Kidney tubule cell (primary cell): ENCODE measurements at regions not wholly inside any gene's neighbourhood (a gene's known extent, or its start where the extent isn't known, plus 50 kb on each side); places are given as distances from the start of the nearest gene placed in this dataset.

Experiments
- DNase-seq: peaks from one replicate; pipeline ENCODE4 v3.0.0-alpha.2; 2018; ENCODE audit warnings: low spot score

- no peak for DNase-seq
Measured at GRCh38 chr13:31929031-31929770, 102.4 kb upstream of the FRY start.

- DNase-seq: no peak
Measured at GRCh38 chr13:31930490-31930889, 101.1 kb upstream of the FRY start.

GRCh38 chr13:31930901-31931522 lies 100.6 kb upstream of the FRY start:
- peak; percentile 30 for DNase-seq

GRCh38 chr13:31937436-31937835 lies 94.1 kb upstream of the FRY start:
- no peak for DNase-seq

- no peak for DNase-seq
Measured at GRCh38 chr13:31940076-31940475, 91.5 kb upstream of the FRY start.

GRCh38 chr13:31943591-31943990 lies 88.0 kb upstream of the FRY start:
- no peak for DNase-seq

- no peak for DNase-seq
Measured at GRCh38 chr13:31944262-31945160, 87.1 kb upstream of the FRY start.

- DNase-seq: peak; percentile 91
Measured at GRCh38 chr13:31945202-31945961, 86.2 kb upstream of the FRY start.

GRCh38 chr13:31946091-31946770 lies 85.3 kb upstream of the FRY start:
- DNase-seq: peak; percentile 62

GRCh38 chr13:31947105-31947504 lies 84.5 kb upstream of the FRY start:
- DNase-seq: peak; percentile 21

- peak; percentile 40 for DNase-seq
Measured at GRCh38 chr13:31947506-31947905, 84.1 kb upstream of the FRY start.

GRCh38 chr13:31949486-31949885 lies 82.1 kb upstream of the FRY start:
- no peak for DNase-seq

GRCh38 chr13:31950111-31950815 lies 81.3 kb upstream of the FRY start:
- DNase-seq: peak; percentile 64

GRCh38 chr13:31951215-31951678 lies 80.3 kb upstream of the FRY start:
- peak; percentile 85 for DNase-seq

- no peak for DNase-seq
Measured at GRCh38 chr13:31952641-31953380, 78.8 kb upstream of the FRY start.

- no peak for DNase-seq
Measured at GRCh38 chr13:31955101-31955500, 76.5 kb upstream of the FRY start.

GRCh38 chr13:31955741-31956140 lies 75.8 kb upstream of the FRY start:
- DNase-seq: no peak

GRCh38 chr13:31956980-31957644 lies 74.5 kb upstream of the FRY start:
- DNase-seq: no peak

GRCh38 chr13:31957772-31958171 lies 73.8 kb upstream of the FRY start:
- DNase-seq: peak; percentile 27
